GM12878 (cell line): ENCODE measurements at regions not wholly inside any gene's neighbourhood (a gene's known extent, or its start where the extent isn't known, plus 50 kb on each side); places are given as distances from the start of the nearest gene placed in this dataset.

ENCODE experiments used
- ATAC-seq: fragments of 200-7000 bp; cut with Tn5 transposase; 3 replicates; pipeline ENCODE4 v1.9.1; 2020; ENCODE audit warnings: mild to moderate bottlenecking, moderate library complexity
- BruUV-seq: library from RNA; stranded (reverse); fragments of 400-500 nt; replicated peaks from 2 replicates; lab custom pipeline; 2021; lab: Mats Ljungman, UMichigan
- CTCF ChIA-PET: fragments of 300-600 bp; sonication (Branson Sonifier 250); formaldehyde crosslinking; extraction: SDS; loops from one replicate; lab custom pipeline; 2021; ENCODE audit warnings: inconsistent platforms; lab: Yijun Ruan, JAX
- POLR2A ChIA-PET: fragments of 350-600 bp; formaldehyde crosslinking; extraction: SDS; loops from one replicate; lab custom pipeline; 2021; ENCODE audit warnings: inconsistent platforms; lab: Charles Lee
- RAD21 ChIA-PET: fragments of 300-600 bp; sonication (Branson Sonifier 250); formaldehyde crosslinking; loops from one replicate; lab custom pipeline; 2023; ENCODE audit warnings: antibody characterized with exemption; ENCODE audit not compliant: unreplicated experiment; lab: Charles Lee
- SMC1A ChIA-PET: fragments of 300-600 bp; sonication (Branson Sonifier 250); formaldehyde crosslinking; loops from one replicate; lab custom pipeline; 2023; ENCODE audit not compliant: unreplicated experiment, uncharacterized antibody; lab: Charles Lee
- DNase-seq: peaks from one replicate; pipeline ENCODE4 v3.0.0-alpha.2; 2011; ENCODE audit warnings: low read depth, low spot score
- FAIRE-seq: peaks from 3 replicates; lab custom pipeline; 2011; peaks lifted over from hg19 to GRCh38; lab: Jason Lieb, UNC
- H2AFZ ChIP-seq: 2 replicates; pipeline ENCODE4 v1.6.0; 2011; ENCODE audit warnings: low read depth, low read length, control low read depth; ENCODE audit not compliant: control insufficient read depth
- H3K27ac ChIP-seq: 2 replicates; pipeline ENCODE4 v1.5.1; 2011; ENCODE audit warnings: control low read depth; ENCODE audit not compliant: control insufficient read depth, insufficient read depth
- H3K27me3 ChIP-seq, 2 experiments: replicated peaks in 1 of 2; 2 replicates each; pipeline versions ENCODE4 v1.6.0 to v1.6.1; 2011; ENCODE audit warnings: low read length in 1 of 2; ENCODE audit not compliant: control insufficient read depth in 2 of 2, insufficient read depth in 2 of 2
- H3K36me3 ChIP-seq, 2 experiments: 2 replicates each; pipeline ENCODE4 v1.5.1; 2011; ENCODE audit warnings: low read length in 1 of 2; ENCODE audit not compliant: control insufficient read depth in 2 of 2, insufficient read depth in 2 of 2
- H3K4me1 ChIP-seq: 2 replicates; pipeline ENCODE4 v1.6.1; 2011; ENCODE audit warnings: mild to moderate bottlenecking, low read length, moderate library complexity, mixed read lengths; ENCODE audit not compliant: control insufficient read depth, insufficient read depth
- H3K4me2 ChIP-seq: 2 replicates; pipeline ENCODE4 v1.6.0; 2011; ENCODE audit warnings: control low read depth; ENCODE audit not compliant: control insufficient read depth, insufficient read depth
- H3K4me3 ChIP-seq: fragments of 200-600 bp; sonication (generic); 2 replicates; pipeline ENCODE4 v1.5.1; 2016
- H3K79me2 ChIP-seq: 2 replicates; pipeline ENCODE4 v1.6.0; 2011; ENCODE audit warnings: low read length; ENCODE audit not compliant: control insufficient read depth, insufficient read depth
- H3K9ac ChIP-seq: 2 replicates; pipeline ENCODE4 v1.8.0; 2011; ENCODE audit warnings: low read length, control low read depth, mixed read lengths; ENCODE audit not compliant: control insufficient read depth, insufficient read depth
- H3K9me3 ChIP-seq: replicated peaks from 3 replicates; pipeline ENCODE4 v1.5.1; 2011; ENCODE audit warnings: mild to moderate bottlenecking, low read length; ENCODE audit not compliant: control insufficient read depth, insufficient read depth
- H4K20me1 ChIP-seq: 2 replicates; pipeline ENCODE4 v1.6.0; 2011; ENCODE audit not compliant: control insufficient read depth, insufficient read depth
- BMI1 ChIP-seq: fragments of 450-650 bp; IDR thresholded peaks from 2 replicates; pipeline ENCODE4 v1.6.1; 2016; ENCODE audit warnings: mild to moderate bottlenecking, moderate library complexity, borderline replicate concordance
- CBX5 ChIP-seq: sonication (generic); IDR thresholded peaks from 2 replicates; pipeline ENCODE4 v1.6.1; 2016; ENCODE audit warnings: low read depth, moderate library complexity, mild to moderate bottlenecking, inconsistent platforms
- CHD1 ChIP-seq: IDR thresholded peaks from 2 replicates; pipeline ENCODE4 v1.6.1; 2012; ENCODE audit warnings: low read depth, low read length, improper control_type of control experiment
- ETV6 ChIP-seq, 2 experiments: fragments of 450-650 bp in 1 of 2; IDR thresholded peaks in 1 of 2; conservative IDR thresholded peaks in 1 of 2; 2 replicates each; pipeline ENCODE4 v1.6.1; 2014; ENCODE audit warnings: antibody characterized with exemption in 1 of 2, borderline replicate concordance in 1 of 2, low read depth in 1 of 2, mild to moderate bottlenecking in 1 of 2, moderate library complexity in 1 of 2
- GATAD2B ChIP-seq: fragments of 450-650 bp; conservative IDR thresholded peaks from 2 replicates; pipeline ENCODE4 v1.6.1; 2017; ENCODE audit warnings: low read depth, mild to moderate bottlenecking, moderate library complexity
- HDGF ChIP-seq: fragments of 450-650 bp; IDR thresholded peaks from 2 replicates; pipeline ENCODE4 v1.6.1; 2016; ENCODE audit warnings: antibody characterized with exemption
- JUND ChIP-seq: IDR thresholded peaks from 2 replicates; pipeline ENCODE4 v1.6.1; 2012; ENCODE audit warnings: low read depth, mild to moderate bottlenecking, low read length, improper control_type of control experiment, moderate library complexity
- LARP7 ChIP-seq: fragments of 450-650 bp; IDR thresholded peaks from 2 replicates; pipeline ENCODE4 v1.6.1; 2017; ENCODE audit warnings: mild to moderate bottlenecking
- MTA2 ChIP-seq: fragments of 450-650 bp; IDR thresholded peaks from 2 replicates; pipeline ENCODE4 v1.6.1; 2016; ENCODE audit warnings: low read depth, mild to moderate bottlenecking, moderate library complexity
- POU2F2 ChIP-seq: IDR thresholded peaks from 3 replicates; pipeline ENCODE4 v1.6.1; 2011; ENCODE audit warnings: low read depth, mild to moderate bottlenecking, low read length, borderline replicate concordance
- RAD21 ChIP-seq: IDR thresholded peaks from 2 replicates; pipeline ENCODE4 v1.6.1; 2011; ENCODE audit warnings: mild to moderate bottlenecking, low read depth, low read length, moderate library complexity; ENCODE audit not compliant: insufficient read depth
- SIN3A ChIP-seq: IDR thresholded peaks from 2 replicates; pipeline ENCODE4 v1.6.1; 2012; ENCODE audit warnings: low read depth, low read length, improper control_type of control experiment
- SMAD5 ChIP-seq: IDR thresholded peaks from 2 replicates; pipeline ENCODE4 v1.6.1; 2016; ENCODE audit warnings: antibody characterized with exemption, low read depth
- SREBF2 ChIP-seq: IDR thresholded peaks from 2 replicates; pipeline ENCODE4 v1.6.1; 2012; ENCODE audit warnings: mild to moderate bottlenecking, low read length
- SUPT20H ChIP-seq: IDR thresholded peaks from 2 replicates; pipeline ENCODE4 v1.6.1; 2011; ENCODE audit warnings: low read depth, mild to moderate bottlenecking, low read length, moderate library complexity, borderline replicate concordance; ENCODE audit not compliant: control insufficient read depth
- TCF3 ChIP-seq: IDR thresholded peaks from 2 replicates; pipeline ENCODE4 v1.6.1; 2012; ENCODE audit warnings: low read depth, mild to moderate bottlenecking, low read length, borderline replicate concordance; ENCODE audit not compliant: insufficient read depth
- ZZZ3 ChIP-seq: IDR thresholded peaks from 2 replicates; pipeline ENCODE4 v1.6.1; 2011; ENCODE audit warnings: low read depth; ENCODE audit not compliant: control insufficient read depth, insufficient read length
- WGBS: methylation state at CpG from one replicate; pipeline ENCODE4 v1.1.6; 2016; ENCODE audit warnings: low lambda C conversion rate; ENCODE audit not compliant: insufficient replicate concordance, insufficient coverage; ENCODE audit errors: missing lambda C conversion rate; 5-methylcytosine and 5-hydroxymethylcytosine counted together
- in situ Hi-C: fragments of 300-500 bp; cut with MboI; formaldehyde crosslinking; loops from 9 replicates; pipeline ENCODE4 v1.14.3; 2018; ENCODE audit warnings: mixed read lengths
- intact Hi-C: fragments of 100-400 bp; cut with micrococcal nuclease; formaldehyde crosslinking; loops from one replicate; pipeline ENCODE4 v1.14.2; 2022; ENCODE audit not compliant: unreplicated experiment
- TF ChIP-seq, protein P1 (sequence below): fragments of 450-650 bp; IDR thresholded peaks from 2 replicates; pipeline ENCODE4 v1.6.1; 2017; ENCODE audit warnings: mild to moderate bottlenecking
- TF ChIP-seq, protein P2 (sequence below): fragments of 450-650 bp; formaldehyde crosslinking; IDR thresholded peaks from 2 replicates; pipeline ENCODE4 v1.4.0; 2022; ENCODE audit warnings: mild to moderate bottlenecking, moderate library complexity

GRCh38 chr1:59026472-59026948 is 242.7 kb upstream of the JUN start (continued):
- TF ChIP-seq TCF3: no peak
- TF ChIP-seq POU2F2: no peak

DNA sequence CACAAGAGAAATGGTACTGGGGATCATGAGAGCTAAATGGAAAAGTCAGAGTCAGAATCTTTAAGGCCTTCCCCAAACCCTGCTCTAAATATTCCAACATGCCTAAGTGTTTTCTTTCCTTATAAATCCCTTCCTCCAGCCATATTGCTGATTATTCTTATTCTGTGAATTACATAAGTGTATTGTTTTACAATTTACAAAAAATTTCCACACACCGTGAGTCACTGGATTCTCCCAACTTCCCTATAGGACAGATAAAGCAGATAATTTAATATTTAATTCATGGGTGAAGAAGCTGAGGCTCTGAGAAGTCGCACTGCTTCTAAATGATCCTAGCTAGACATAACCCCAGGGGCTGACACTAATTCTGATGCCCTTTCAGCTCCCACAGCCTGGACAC is 243.3 kb upstream of the JUN start:
- no peaks in the 10 kb centered on the region for H3K79me2 ChIP-seq
- CTCF ChIA-PET: interaction anchor here (1.4 kb wide), 1 partner anchor 21 kb away, joined by 3 read pairs; no protein-coding TSS in a partner anchor
- H3K4me1 ChIP-seq: peaks cover 21% of the 10 kb centered on the region
- no peaks in the 10 kb centered on the region for H3K36me3 ChIP-seq
- no peak for ATAC-seq
- H3K27ac ChIP-seq: no peak overlapping the region
- POLR2A ChIA-PET: interaction anchor here (1.0 to 3.3 kb wide), 2 partner anchors 14 to 270 kb away, joined by 3 to 15 read pairs; partner anchors contain the start of gene FGGY
- H3K9me3 ChIP-seq: no peaks in the 10 kb centered on the region
- BruUV-seq: no TSS peak
- RAD21 ChIA-PET: interaction anchor here (1.1 to 2.0 kb wide), 3 partner anchors 13 to 124 kb away, joined by 4 to 6 read pairs (median 5); no protein-coding TSS in a partner anchor
- H3K4me3 ChIP-seq: no peak overlapping the region
- H3K9ac ChIP-seq: no peak overlapping the region
- no peak for DNase-seq
- H3K4me2 ChIP-seq: no peak overlapping the region
- SMC1A ChIA-PET: interaction anchor here (0.7 to 7.3 kb wide), 9 partner anchors 12 to 242 kb away, joined by 3 to 61 read pairs (median 4); no protein-coding TSS in a partner anchor
- WGBS: 100% methylated on average over 2 of the region's 2 CpGs
- no peaks in the 10 kb centered on the region for H3K27me3 ChIP-seq
- in situ Hi-C loops: no loop called here
- no peak for FAIRE-seq
- no peaks in the 10 kb centered on the region for H4K20me1 ChIP-seq
- intact Hi-C loops: loop anchor here (5.0 to 10.0 kb wide), 2 partner anchors 245 to 268 kb away; partner anchors contain the start of genes FGGY and JUN
- H2AFZ ChIP-seq: no peak overlapping the region
- no peak for TF ChIP-seq SIN3A
- no peak for TF ChIP-seq ETV6 (conservative IDR thresholded peaks at IDR 0.05 in 1 of 2, IDR thresholded peaks at IDR 0.05 in 1 of 2; ENCODE audit: borderline replicate concordance in 1 of 2, low read depth in 1 of 2)
- TF ChIP-seq ZZZ3: no peak
- no peak for TF ChIP-seq CHD1
- TF ChIP-seq SMAD5: no peak
- no peak for TF ChIP-seq MTA2
- TF ChIP-seq HDGF: no peak
- TF ChIP-seq, protein P1, sequence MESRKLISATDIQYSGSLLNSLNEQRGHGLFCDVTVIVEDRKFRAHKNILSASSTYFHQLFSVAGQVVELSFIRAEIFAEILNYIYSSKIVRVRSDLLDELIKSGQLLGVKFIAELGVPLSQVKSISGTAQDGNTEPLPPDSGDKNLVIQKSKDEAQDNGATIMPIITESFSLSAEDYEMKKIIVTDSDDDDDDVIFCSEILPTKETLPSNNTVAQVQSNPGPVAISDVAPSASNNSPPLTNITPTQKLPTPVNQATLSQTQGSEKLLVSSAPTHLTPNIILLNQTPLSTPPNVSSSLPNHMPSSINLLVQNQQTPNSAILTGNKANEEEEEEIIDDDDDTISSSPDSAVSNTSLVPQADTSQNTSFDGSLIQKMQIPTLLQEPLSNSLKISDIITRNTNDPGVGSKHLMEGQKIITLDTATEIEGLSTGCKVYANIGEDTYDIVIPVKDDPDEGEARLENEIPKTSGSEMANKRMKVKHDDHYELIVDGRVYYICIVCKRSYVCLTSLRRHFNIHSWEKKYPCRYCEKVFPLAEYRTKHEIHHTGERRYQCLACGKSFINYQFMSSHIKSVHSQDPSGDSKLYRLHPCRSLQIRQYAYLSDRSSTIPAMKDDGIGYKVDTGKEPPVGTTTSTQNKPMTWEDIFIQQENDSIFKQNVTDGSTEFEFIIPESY: no peak
- no peak for TF ChIP-seq JUND
- no peak for TF ChIP-seq LARP7
- TF ChIP-seq SREBF2: no peak
- no peak for TF ChIP-seq GATAD2B
- no peak for TF ChIP-seq BMI1
- no peak for TF ChIP-seq RAD21
- TF ChIP-seq SUPT20H: no peak
- TF ChIP-seq, protein P2, sequence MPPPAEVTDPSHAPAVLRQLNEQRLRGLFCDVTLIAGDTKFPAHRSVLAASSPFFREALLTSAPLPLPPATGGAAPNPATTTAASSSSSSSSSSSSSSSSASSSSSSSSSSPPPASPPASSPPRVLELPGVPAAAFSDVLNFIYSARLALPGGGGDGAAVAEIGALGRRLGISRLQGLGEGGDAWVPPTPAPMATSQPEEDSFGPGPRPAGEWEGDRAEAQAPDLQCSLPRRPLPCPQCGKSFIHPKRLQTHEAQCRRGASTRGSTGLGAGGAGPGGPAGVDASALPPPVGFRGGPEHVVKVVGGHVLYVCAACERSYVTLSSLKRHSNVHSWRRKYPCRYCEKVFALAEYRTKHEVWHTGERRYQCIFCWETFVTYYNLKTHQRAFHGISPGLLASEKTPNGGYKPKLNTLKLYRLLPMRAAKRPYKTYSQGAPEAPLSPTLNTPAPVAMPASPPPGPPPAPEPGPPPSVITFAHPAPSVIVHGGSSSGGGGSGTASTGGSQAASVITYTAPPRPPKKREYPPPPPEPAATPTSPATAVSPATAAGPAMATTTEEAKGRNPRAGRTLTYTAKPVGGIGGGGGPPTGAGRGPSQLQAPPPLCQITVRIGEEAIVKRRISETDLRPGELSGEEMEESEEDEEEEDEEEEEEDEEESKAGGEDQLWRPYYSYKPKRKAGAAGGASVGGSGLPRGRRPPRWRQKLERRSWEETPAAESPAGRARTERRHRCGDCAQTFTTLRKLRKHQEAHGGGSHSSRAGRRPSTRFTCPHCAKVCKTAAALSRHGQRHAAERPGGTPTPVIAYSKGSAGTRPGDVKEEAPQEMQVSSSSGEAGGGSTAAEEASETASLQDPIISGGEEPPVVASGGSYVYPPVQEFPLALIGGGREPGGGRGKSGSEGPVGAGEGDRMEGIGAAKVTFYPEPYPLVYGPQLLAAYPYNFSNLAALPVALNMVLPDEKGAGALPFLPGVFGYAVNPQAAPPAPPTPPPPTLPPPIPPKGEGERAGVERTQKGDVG (CRISPR knock-in tag): no peak
- no peak for TF ChIP-seq CBX5
